Neutrophil (primary cell): ENCODE measurements at regions not wholly inside any gene's neighbourhood (a gene's known extent, or its start where the extent isn't known, plus 50 kb on each side); places are given as distances from the start of the nearest gene placed in this dataset.

Experiments used
- H3K27ac ChIP-seq: fragments of 200-600 bp; sonication (generic); 2 replicates; pipeline ENCODE4 v1.5.1; 2016; ENCODE audit warnings: mild to moderate bottlenecking, moderate library complexity
- H3K27me3 ChIP-seq: fragments of 200-600 bp; sonication (generic); 2 replicates; pipeline ENCODE4 v1.6.0; 2016; ENCODE audit warnings: mild to moderate bottlenecking
- H3K36me3 ChIP-seq: fragments of 200-600 bp; sonication (generic); 2 replicates; pipeline ENCODE4 v1.5.1; 2017
- H3K4me1 ChIP-seq, 2 experiments: fragments of 200-600 bp in 1 of 2; sonication (generic) in 1 of 2; 1 replicate in 1 of 2; 2 replicates in 1 of 2; pipeline versions ENCODE4 v1.5.1 to v1.6.1; 2013 to 2016; ENCODE audit warnings: low read depth in 1 of 2, low read length in 1 of 2, mild to moderate bottlenecking in 1 of 2, moderate library complexity in 1 of 2; ENCODE audit not compliant: control insufficient read depth in 1 of 2, insufficient read depth in 1 of 2
- H3K4me3 ChIP-seq, 2 experiments: fragments of 200-600 bp in 1 of 2; sonication (generic) in 1 of 2; 1 replicate in 1 of 2; 2 replicates in 1 of 2; pipeline ENCODE4 v1.5.1; 2013 to 2016; ENCODE audit warnings: low read depth in 1 of 2, low read length in 1 of 2, mild to moderate bottlenecking in 1 of 2, moderate library complexity in 1 of 2
- H3K9me3 ChIP-seq: fragments of 200-600 bp; sonication (generic); 2 replicates; pipeline ENCODE4 v1.5.1; 2016
- TF ChIP-seq, protein P1 (sequence below): fragments of 200-600 bp; sonication (generic); IDR thresholded peaks from 2 replicates; pipeline ENCODE4 v1.5.1; 2016; ENCODE audit warnings: antibody characterized with exemption

DNA sequence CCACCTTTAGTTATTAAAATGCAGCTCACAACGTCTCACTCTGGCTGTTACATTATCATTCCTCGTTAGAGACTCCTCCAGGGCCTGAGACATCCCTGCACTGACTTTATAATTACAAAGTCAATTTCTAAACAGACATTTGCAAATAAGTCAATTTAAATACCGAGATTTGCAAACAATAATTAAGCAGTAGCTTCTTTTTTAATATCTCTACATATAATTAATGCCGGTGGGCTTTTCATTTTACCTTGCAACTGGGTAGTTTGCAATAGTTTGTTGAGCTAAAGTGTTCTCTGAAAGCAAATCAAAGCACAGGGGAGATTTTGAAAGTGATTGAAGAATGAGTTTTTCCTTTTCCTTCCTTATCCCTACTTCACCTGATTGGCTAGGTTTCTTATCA is 154.4 kb downstream of the TLR4 start:
- TF ChIP-seq, protein P1, sequence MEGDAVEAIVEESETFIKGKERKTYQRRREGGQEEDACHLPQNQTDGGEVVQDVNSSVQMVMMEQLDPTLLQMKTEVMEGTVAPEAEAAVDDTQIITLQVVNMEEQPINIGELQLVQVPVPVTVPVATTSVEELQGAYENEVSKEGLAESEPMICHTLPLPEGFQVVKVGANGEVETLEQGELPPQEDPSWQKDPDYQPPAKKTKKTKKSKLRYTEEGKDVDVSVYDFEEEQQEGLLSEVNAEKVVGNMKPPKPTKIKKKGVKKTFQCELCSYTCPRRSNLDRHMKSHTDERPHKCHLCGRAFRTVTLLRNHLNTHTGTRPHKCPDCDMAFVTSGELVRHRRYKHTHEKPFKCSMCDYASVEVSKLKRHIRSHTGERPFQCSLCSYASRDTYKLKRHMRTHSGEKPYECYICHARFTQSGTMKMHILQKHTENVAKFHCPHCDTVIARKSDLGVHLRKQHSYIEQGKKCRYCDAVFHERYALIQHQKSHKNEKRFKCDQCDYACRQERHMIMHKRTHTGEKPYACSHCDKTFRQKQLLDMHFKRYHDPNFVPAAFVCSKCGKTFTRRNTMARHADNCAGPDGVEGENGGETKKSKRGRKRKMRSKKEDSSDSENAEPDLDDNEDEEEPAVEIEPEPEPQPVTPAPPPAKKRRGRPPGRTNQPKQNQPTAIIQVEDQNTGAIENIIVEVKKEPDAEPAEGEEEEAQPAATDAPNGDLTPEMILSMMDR, result no peak

DNA sequence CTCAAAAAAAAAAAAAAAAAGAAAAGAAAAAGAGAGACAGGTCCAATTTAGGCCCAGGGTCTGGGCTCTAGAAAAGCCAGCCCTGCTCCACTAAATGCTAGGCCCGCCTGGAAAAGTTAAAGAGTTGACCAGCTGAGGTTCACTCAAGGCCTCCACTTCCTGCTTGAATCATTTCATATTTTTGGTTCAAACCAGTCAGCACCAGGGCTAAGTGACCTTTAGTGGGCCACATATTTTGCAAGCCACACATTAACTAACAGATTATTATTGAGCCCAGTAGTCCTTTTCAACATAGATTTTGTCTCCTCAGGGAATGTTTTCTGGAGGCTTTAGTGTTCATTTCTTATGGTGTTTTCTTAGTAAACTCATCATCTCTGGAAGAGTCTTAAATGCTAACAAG is 156.6 kb downstream of the TLR4 start:
- Histone ChIP-seq H3K4me3 (no peak overlapping the region), H3K27ac (no peak overlapping the region), H3K27me3 (peaks cover 16% of the 10 kb centered on the region), H3K9me3 (no peaks in the 10 kb centered on the region), H3K4me1 (no peaks in the 10 kb centered on the region), H3K36me3 (no peaks in the 10 kb centered on the region)
- TF ChIP-seq, protein P1, result no peak

More for the DNA sequence above, 154.4 kb downstream of the TLR4 start:
- H3K27me3 ChIP-seq, result peaks cover 3% of the 10 kb centered on the region
- no peak overlapping the region for H3K4me3 ChIP-seq
- no peaks in the 10 kb centered on the region for H3K9me3 ChIP-seq
- H3K4me1 ChIP-seq, result no peaks in the 10 kb centered on the region
- no peak overlapping the region for H3K27ac ChIP-seq
- H3K36me3 ChIP-seq, result no peaks in the 10 kb centered on the region

DNA sequence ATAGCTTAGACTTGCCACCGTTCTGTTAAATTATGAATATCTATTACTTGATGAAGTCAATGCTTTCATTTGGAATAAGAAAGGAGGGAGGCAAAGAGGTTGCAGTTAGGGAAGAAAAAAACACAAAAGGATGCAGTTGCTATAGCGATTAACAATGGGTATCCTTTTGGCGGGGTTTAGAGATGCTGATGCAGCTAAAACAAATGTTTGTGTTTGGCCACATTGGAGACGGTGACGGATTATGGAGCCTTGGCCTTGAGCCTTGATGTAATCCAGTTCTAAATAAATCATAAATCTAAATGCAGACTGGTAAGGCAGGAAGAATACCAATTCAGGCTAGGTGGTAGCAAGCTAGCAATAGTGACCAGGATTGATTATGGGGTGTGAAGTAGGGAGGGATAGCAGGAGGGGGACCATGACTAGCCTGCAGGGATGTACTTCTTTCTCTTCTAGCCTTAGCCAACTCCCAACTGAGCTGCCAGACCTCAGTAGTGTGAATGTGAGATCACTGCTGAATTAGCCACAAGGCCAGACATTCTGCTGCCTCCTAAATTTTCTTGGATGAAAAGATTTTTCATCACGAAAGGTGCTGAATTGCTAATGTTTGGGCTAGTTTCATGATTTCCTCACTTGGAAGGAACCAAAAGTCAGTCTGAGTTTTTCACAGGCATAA is 160.3 kb downstream of the TLR4 start:
- Histone ChIP-seq H3K4me3 (no peak overlapping the region), H3K9me3 (no peaks in the 10 kb centered on the region), H3K27ac (no peak overlapping the region), H3K27me3 (peaks cover 23% of the 10 kb centered on the region), H3K36me3 (no peaks in the 10 kb centered on the region), H3K4me1 (no peaks in the 10 kb centered on the region)
- TF ChIP-seq, protein P1, result no peak

DNA sequence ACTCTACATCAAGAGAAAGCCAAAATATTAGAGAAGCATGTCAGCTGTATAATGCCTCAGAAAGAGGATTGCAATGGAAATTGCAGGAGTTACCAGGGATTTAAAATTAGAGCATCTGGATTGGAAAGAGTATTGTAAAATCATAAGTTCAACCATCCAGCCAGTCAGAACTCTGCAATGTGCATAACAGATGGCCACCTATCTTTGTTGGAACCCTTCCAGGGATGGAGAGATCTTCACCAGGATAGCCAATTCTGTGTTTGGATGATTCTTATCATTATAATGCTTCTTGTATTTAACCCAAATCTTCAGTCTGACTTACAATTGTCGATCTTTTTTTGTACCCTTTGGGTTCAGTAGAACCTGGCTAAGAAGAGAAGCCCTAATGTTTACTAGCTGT is 164.4 kb downstream of the TLR4 start:
- Histone ChIP-seq H3K4me3 (no peak overlapping the region), H3K9me3 (no peaks in the 10 kb centered on the region), H3K27me3 (peaks cover 20% of the 10 kb centered on the region), H3K36me3 (no peaks in the 10 kb centered on the region), H3K27ac (no peak overlapping the region), H3K4me1 (no peaks in the 10 kb centered on the region)
- TF ChIP-seq, protein P1, result no peak

DNA sequence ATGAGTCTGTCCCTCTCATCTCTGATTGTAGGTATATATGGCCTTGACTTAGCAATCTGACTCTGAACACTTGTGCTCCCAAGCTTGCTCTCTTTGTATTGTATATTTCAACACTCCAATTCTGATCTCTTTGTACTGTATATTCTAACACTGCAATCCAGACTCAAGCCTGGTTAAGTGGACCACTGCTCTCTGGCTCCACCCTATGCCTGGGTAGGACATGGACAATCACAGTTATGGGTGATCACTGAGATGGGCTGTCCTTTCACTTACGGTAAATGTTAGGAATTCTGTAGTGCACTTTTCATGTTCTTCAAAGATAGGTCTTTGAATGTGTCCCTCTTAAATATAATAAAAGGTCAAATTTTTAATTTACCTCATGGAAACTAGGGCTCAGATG is 165.1 kb downstream of the TLR4 start:
- Histone ChIP-seq H3K27me3 (peaks cover 13% of the 10 kb centered on the region), H3K27ac (no peak overlapping the region), H3K4me3 (no peak overlapping the region), H3K4me1 (no peaks in the 10 kb centered on the region), H3K36me3 (no peaks in the 10 kb centered on the region), H3K9me3 (no peaks in the 10 kb centered on the region)
- TF ChIP-seq, protein P1, result no peak
